ENCODE measurements at regions not wholly inside any gene's neighbourhood (a gene's known extent, or its start where the extent isn't known, plus 50 kb on each side); places are given as distances from the start of the nearest gene placed in this dataset.

DNA sequence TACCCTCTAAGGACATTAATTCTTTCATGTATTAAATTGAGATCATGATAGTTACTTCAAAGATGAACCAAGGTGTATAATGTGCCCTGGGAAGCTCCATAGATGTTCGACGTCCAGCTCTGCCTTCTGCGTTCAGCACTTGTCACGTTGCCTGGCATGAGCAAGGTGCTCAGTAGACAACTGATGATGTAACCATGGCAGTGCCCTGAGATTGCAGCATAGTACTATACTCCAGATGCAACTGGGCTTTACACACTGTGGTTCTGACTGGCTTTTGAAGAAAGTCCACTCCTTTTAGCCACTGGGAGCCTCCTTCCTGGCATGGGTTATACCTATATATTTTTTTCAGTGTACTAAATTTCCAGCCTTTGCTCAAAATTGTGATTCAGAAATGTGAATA, 355.8 kb upstream of the SORCS1 start:
- Histone ChIP-seq H3K9me3 (ENCODE audit: control insufficient read depth, insufficient read depth, low read depth, low read length) (no peaks in the 10 kb centered on the region), H3K4me3 (ENCODE audit: low read depth, low read length) (no peak overlapping the region), H3K4me1 (ENCODE audit: control insufficient read depth, insufficient read depth, low read length) (no peaks in the 10 kb centered on the region), H3K27ac (ENCODE audit: extremely low read depth, low read depth, low read length) (no peak overlapping the region), H3K36me3 (ENCODE audit: control insufficient read depth in 2 of 2, insufficient read depth in 1 of 2, low read length in 2 of 2) (no peaks in the 10 kb centered on the region)
- no peak for TF ChIP-seq ZNF354C (tag by site-specific recombination; IDR thresholded peaks at IDR 0.05; ENCODE audit: borderline replicate concordance, low read depth)
- TF ChIP-seq, protein P1, sequence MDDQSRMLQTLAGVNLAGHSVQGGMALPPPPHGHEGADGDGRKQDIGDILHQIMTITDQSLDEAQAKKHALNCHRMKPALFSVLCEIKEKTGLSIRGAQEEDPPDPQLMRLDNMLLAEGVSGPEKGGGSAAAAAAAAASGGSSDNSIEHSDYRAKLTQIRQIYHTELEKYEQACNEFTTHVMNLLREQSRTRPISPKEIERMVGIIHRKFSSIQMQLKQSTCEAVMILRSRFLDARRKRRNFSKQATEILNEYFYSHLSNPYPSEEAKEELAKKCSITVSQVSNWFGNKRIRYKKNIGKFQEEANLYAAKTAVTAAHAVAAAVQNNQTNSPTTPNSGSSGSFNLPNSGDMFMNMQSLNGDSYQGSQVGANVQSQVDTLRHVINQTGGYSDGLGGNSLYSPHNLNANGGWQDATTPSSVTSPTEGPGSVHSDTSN (CRISPR knock-in tag; IDR thresholded peaks at IDR 0.05): no peak
- no peak for TF ChIP-seq ZNF175 (tag by site-specific recombination; IDR thresholded peaks at IDR 0.05)
- TF ChIP-seq ZBTB8A (tag by site-specific recombination; IDR thresholded peaks at IDR 0.05): no peak
- TF ChIP-seq, protein P2, sequence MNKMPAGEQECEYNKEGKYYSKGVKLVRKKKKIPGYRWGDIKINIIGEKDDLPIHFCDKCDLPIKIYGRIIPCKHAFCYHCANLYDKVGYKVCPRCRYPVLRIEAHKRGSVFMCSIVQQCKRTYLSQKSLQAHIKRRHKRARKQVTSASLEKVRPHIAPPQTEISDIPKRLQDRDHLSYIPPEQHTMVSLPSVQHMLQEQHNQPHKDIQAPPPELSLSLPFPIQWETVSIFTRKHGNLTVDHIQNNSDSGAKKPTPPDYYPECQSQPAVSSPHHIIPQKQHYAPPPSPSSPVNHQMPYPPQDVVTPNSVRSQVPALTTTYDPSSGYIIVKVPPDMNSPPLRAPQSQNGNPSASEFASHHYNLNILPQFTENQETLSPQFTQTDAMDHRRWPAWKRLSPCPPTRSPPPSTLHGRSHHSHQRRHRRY (tag by site-specific recombination; IDR thresholded peaks at IDR 0.05): no peak
- no peak for TF ChIP-seq ZBTB17 (tag by site-specific recombination; IDR thresholded peaks at IDR 0.05)
- TF ChIP-seq, protein P3, sequence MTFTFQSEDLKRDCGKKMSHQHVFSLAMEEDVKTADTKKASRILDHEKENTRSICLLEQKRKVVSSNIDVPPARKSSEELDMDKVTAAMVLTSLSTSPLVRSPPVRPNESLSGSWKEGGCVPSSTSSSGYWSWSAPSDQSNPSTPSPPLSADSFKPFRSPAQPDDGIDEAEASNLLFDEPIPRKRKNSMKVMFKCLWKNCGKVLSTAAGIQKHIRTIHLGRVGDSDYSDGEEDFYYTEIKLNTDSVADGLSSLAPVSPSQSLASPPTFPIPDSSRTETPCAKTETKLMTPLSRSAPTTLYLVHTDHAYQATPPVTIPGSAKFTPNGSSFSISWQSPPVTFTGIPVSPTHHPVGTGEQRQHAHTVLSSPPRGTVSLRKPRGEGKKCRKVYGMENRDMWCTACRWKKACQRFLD (tag by site-specific recombination; IDR thresholded peaks at IDR 0.05): no peak
- TF ChIP-seq WT1 (tag by site-specific recombination; IDR thresholded peaks at IDR 0.05): no peak
- no peak for TF ChIP-seq KLF7 (tag by site-specific recombination; IDR thresholded peaks at IDR 0.05; ENCODE audit: borderline replicate concordance)
- no peak for TF ChIP-seq ZNF302 (tag by site-specific recombination; IDR thresholded peaks at IDR 0.05; ENCODE audit: low read depth)
- TF ChIP-seq HOXA7 (CRISPR knock-in tag; IDR thresholded peaks at IDR 0.05; ENCODE audit: borderline replicate concordance): no peak
- TF ChIP-seq KLF9 (tag by site-specific recombination; IDR thresholded peaks at IDR 0.05; ENCODE audit: low read depth): no peak
- no peak for TF ChIP-seq ZNF112 (tag by site-specific recombination; IDR thresholded peaks at IDR 0.05)
- TF ChIP-seq ZNF670 (tag by site-specific recombination; IDR thresholded peaks at IDR 0.05; ENCODE audit: low read depth): no peak
- no peak for TF ChIP-seq ZNF24 (tag by site-specific recombination; IDR thresholded peaks at IDR 0.05)
- TF ChIP-seq GLI2 (tag by site-specific recombination; IDR thresholded peaks at IDR 0.05; ENCODE audit: borderline replicate concordance, low read depth): no peak
- ChIA-PET POLR2A (no interaction called here), CTCF (interaction anchor here (0.6 kb wide), 1 partner anchor 352 kb away, joined by 3 read pairs; no protein-coding TSS in a partner anchor)

DNA sequence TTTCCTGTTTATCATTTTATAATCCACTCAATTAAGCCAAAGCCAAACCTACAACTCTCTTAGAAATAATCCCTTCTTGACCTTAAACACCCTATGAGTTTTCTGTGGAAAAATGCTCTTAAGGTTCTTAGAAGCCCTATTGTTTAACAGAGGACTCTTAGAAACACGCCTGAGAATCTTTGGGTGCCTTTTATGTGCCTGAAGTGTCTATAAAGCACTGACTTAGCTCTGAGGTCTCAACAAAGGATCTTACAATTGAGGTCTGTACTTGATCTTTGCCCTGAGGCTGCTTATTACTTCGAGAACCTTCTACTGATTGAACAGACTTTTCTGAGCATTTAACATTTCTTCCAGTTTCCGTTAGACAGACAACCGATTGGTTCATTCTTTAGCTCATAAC, 353.3 kb upstream of the SORCS1 start:
- Histone ChIP-seq H3K36me3 (ENCODE audit: control insufficient read depth in 2 of 2, insufficient read depth in 1 of 2, low read length in 2 of 2) (no peaks in the 10 kb centered on the region), H3K27ac (ENCODE audit: extremely low read depth, low read depth, low read length) (no peak overlapping the region), H3K4me3 (ENCODE audit: low read depth, low read length) (no peak overlapping the region), H3K4me1 (ENCODE audit: control insufficient read depth, insufficient read depth, low read length) (no peaks in the 10 kb centered on the region), H3K9me3 (ENCODE audit: control insufficient read depth, insufficient read depth, low read depth, low read length) (no peaks in the 10 kb centered on the region)
- CTCF ChIA-PET: no interaction called here
- TF ChIP-seq ZNF324 (tag by site-specific recombination; IDR thresholded peaks at IDR 0.05) (no peak), ZNF558 (tag by site-specific recombination; IDR thresholded peaks at IDR 0.05) (no peak), ZBTB8A (tag by site-specific recombination; IDR thresholded peaks at IDR 0.05) (no peak), IKZF3 (tag by site-specific recombination; IDR thresholded peaks at IDR 0.05) (no peak), ZNF623 (tag by site-specific recombination; IDR thresholded peaks at IDR 0.05) (no peak), ZNF184 (tag by site-specific recombination; IDR thresholded peaks at IDR 0.05) (no peak), SP2 (tag by site-specific recombination; IDR thresholded peaks at IDR 0.05) (no peak), ZNF169 (tag by site-specific recombination; IDR thresholded peaks at IDR 0.05) (no peak), ZNF521 (tag by site-specific recombination; IDR thresholded peaks at IDR 0.05) (no peak), HOXC10 (CRISPR knock-in tag; IDR thresholded peaks at IDR 0.05) (no peak), ZNF140 (tag by site-specific recombination; IDR thresholded peaks at IDR 0.05) (no peak), ZNF138 (tag by site-specific recombination; IDR thresholded peaks at IDR 0.05; ENCODE audit: borderline replicate concordance) (no peak)
- TF ChIP-seq, protein P4, sequence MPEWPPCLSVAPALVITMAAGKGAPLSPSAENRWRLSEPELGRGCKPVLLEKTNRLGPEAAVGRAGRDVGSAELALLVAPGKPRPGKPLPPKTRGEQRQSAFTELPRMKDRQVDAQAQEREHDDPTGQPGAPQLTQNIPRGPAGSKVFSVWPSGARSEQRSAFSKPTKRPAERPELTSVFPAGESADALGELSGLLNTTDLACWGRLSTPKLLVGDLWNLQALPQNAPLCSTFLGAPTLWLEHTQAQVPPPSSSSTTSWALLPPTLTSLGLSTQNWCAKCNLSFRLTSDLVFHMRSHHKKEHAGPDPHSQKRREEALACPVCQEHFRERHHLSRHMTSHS (tag by site-specific recombination; IDR thresholded peaks at IDR 0.05): no peak
- TF ChIP-seq, protein P5, sequence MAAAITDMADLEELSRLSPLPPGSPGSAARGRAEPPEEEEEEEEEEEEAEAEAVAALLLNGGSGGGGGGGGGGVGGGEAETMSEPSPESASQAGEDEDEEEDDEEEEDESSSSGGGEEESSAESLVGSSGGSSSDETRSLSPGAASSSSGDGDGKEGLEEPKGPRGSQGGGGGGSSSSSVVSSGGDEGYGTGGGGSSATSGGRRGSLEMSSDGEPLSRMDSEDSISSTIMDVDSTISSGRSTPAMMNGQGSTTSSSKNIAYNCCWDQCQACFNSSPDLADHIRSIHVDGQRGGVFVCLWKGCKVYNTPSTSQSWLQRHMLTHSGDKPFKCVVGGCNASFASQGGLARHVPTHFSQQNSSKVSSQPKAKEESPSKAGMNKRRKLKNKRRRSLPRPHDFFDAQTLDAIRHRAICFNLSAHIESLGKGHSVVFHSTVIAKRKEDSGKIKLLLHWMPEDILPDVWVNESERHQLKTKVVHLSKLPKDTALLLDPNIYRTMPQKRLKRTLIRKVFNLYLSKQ (tag by site-specific recombination; IDR thresholded peaks at IDR 0.05; ENCODE audit: borderline replicate concordance): no peak
- POLR2A ChIA-PET: no interaction called here
